GM23338 (cell line): ENCODE measurements at regions not wholly inside any gene's neighbourhood (a gene's known extent, or its start where the extent isn't known, plus 50 kb on each side); places are given as distances from the start of the nearest gene placed in this dataset.

Experiments used
- CREB1 ChIP-seq: fragments of 250-450 bp; sonication (Bioruptor Pico); IDR thresholded peaks from 2 replicates; pipeline ENCODE4 v1.5.0; 2020; ENCODE audit warnings: low read depth, mild to moderate bottlenecking, moderate library complexity
- ETS1 ChIP-seq: IDR thresholded peaks from 2 replicates; pipeline ENCODE4 v1.6.1; 2016; ENCODE audit warnings: antibody characterized with exemption
- EZH2phosphoT487 ChIP-seq: fragments of 200-600 bp; sonication (generic); IDR thresholded peaks from one replicate; pipeline ENCODE4 v1.8.1; 2018; ENCODE audit warnings: antibody characterized with exemption; ENCODE audit not compliant: unreplicated experiment
- JUNB ChIP-seq: IDR thresholded peaks from one replicate; pipeline ENCODE4 v1.6.1; 2016; ENCODE audit warnings: antibody characterized with exemption; ENCODE audit not compliant: unreplicated experiment
- REST ChIP-seq: IDR thresholded peaks from one replicate; pipeline ENCODE4 v1.6.1; 2018; ENCODE audit warnings: antibody characterized with exemption; ENCODE audit not compliant: unreplicated experiment
- STAT1 ChIP-seq: IDR thresholded peaks from one replicate; pipeline ENCODE4 v1.6.1; 2016; ENCODE audit warnings: antibody characterized with exemption; ENCODE audit not compliant: unreplicated experiment
- ZNF114 ChIP-seq: fragments of 250-450 bp; sonication (Bioruptor Pico); IDR thresholded peaks from 2 replicates; pipeline ENCODE4 v1.5.0; 2020; ENCODE audit warnings: mild to moderate bottlenecking, moderate library complexity
- ZNF462 ChIP-seq: fragments of 250-450 bp; sonication (Bioruptor Pico); IDR thresholded peaks from 2 replicates; pipeline ENCODE4 v1.5.0; 2020; ENCODE audit warnings: mild to moderate bottlenecking, moderate library complexity

GRCh38 chr2:199693861-199694260 is 157.1 kb downstream of the FTCDNL1 start (continued):
- TF ChIP-seq ZNF462 (no peak), EZH2phosphoT487 (no peak), JUNB (no peak), REST (no peak), ZNF114 (CRISPR knock-in tag) (no peak), STAT1 (no peak), ETS1 (no peak), CREB1 (CRISPR knock-in tag) (no peak)
